Body of pancreas (tissue), 4 donors: ENCODE measurements at regions not wholly inside any gene's neighbourhood (a gene's known extent, or its start where the extent isn't known, plus 50 kb on each side); places are given as distances from the start of the nearest gene placed in this dataset.

Experiments used
- ATAC-seq: fragments of 150-250 bp; one replicate; pipeline ENCODE4 v1.9.1; 2016
- DNase-seq, 4 donors: peaks; one replicate each; pipeline ENCODE4 v3.0.0-alpha.2; 2019
- H3K27ac ChIP-seq, 4 donors: fragments of 200-600 bp; sonication (generic); 1 replicate in 3 of 4; 2 replicates in 1 of 4; pipeline versions ENCODE4 v1.5.1 to v1.6.1; 2016 to 2019; ENCODE audit warnings: mild to moderate bottlenecking in 1 of 4, mixed read lengths in 1 of 4, moderate library complexity in 1 of 4
- H3K27me3 ChIP-seq, 2 donors: fragments of 200-600 bp; sonication (generic); one replicate each; pipeline ENCODE4 v1.6.0; 2016; ENCODE audit warnings: mild to moderate bottlenecking in 1 of 2
- H3K36me3 ChIP-seq, 2 donors: fragments of 200-600 bp; sonication (generic); replicated peaks in 1 of 2; 2 replicates each; pipeline ENCODE4 v1.5.1; 2016; ENCODE audit warnings: low read depth in 2 of 2; ENCODE audit not compliant: insufficient read depth in 1 of 2
- H3K4me1 ChIP-seq: fragments of 200-600 bp; sonication (generic); one replicate; pipeline ENCODE4 v1.6.0; 2016
- H3K4me3 ChIP-seq, 2 donors: fragments of 200-600 bp; sonication (generic); 1 replicate in 1 of 2; 2 replicates in 1 of 2; pipeline ENCODE4 v1.5.1; 2016 to 2019
- H3K9me3 ChIP-seq, 3 donors: fragments of 200-600 bp; sonication (generic); 1 replicate in 2 of 3; 2 replicates in 1 of 3; pipeline ENCODE4 v1.5.1; 2016
- CTCF ChIP-seq, 7 experiments: fragments of 450-650 bp in 4 of 7; fragments of 200-600 bp in 3 of 7; sonication (generic) in 3 of 7; IDR thresholded peaks; one replicate each; pipeline ENCODE4 v1.5.1; 2016 to 2019; ENCODE audit warnings: antibody characterized with exemption in 7 of 7
- POLR2A ChIP-seq, 3 donors: fragments of 450-650 bp; IDR thresholded peaks; one replicate each; pipeline ENCODE4 v1.6.1; 2016; ENCODE audit warnings: antibody characterized with exemption in 3 of 3, mild to moderate bottlenecking in 2 of 3
- WGBS, 2 donors: methylation state at CpG; one replicate each; pipeline ENCODE4 v1.1.5; 2017; 5-methylcytosine and 5-hydroxymethylcytosine counted together
- intact Hi-C: fragments of 100-400 bp; cut with DNase I; formaldehyde crosslinking; loops from one replicate; pipeline ENCODE4 v1.15.1; 2023

- Histone ChIP-seq H3K27ac (no peak overlapping the region), H3K9me3 (no peaks in the 10 kb centered on the region), H3K27me3 (no peaks in the 10 kb centered on the region), H3K4me1 (no peaks in the 10 kb centered on the region), H3K4me3 (no peak overlapping the region), H3K36me3 (no peaks in the 10 kb centered on the region)
- DNase-seq (no peak), ATAC-seq (no peak)
- no peak for TF ChIP-seq CTCF (IDR thresholded peaks at IDR 0.05)
- intact Hi-C loops, result no loop called here
- 59 to 61% methylated on average over 2 of the region's 2 CpGs for WGBS, 2 donors
Observed at GRCh38 chr7:33820206-33820605, 85.1 kb upstream of the BMPER start.

GRCh38 chr7:33821970-33822369, 83.4 kb upstream of the BMPER start:
- intact Hi-C loops, result no loop called here
- Histone ChIP-seq H3K27me3 (no peaks in the 10 kb centered on the region), H3K36me3 (no peaks in the 10 kb centered on the region), H3K4me1 (no peaks in the 10 kb centered on the region), H3K4me3 (no peak overlapping the region), H3K9me3 (no peaks in the 10 kb centered on the region), H3K27ac (no peak overlapping the region)
- no peak for DNase-seq
- ATAC-seq, result no peak
- no peak for TF ChIP-seq POLR2A (IDR thresholded peaks at IDR 0.05)
- TF ChIP-seq CTCF (IDR thresholded peaks at IDR 0.05), result no peak
- WGBS, 2 donors, result 93 to 96% methylated on average over 2 of the region's 2 CpGs

- intact Hi-C loops, result no loop called here
- Histone ChIP-seq H3K4me3 (no peak overlapping the region), H3K4me1 (no peaks in the 10 kb centered on the region), H3K27me3 (no peaks in the 10 kb centered on the region), H3K9me3 (no peaks in the 10 kb centered on the region), H3K36me3 (no peaks in the 10 kb centered on the region), H3K27ac (no peak overlapping the region)
- no peak for ATAC-seq
- 85 to 90% methylated on average over 5 of the region's 5 CpGs for WGBS, 2 donors
- DNase-seq, result no peak
- no peak for TF ChIP-seq CTCF (IDR thresholded peaks at IDR 0.05)
- no peak for TF ChIP-seq POLR2A (IDR thresholded peaks at IDR 0.05)
Observed at GRCh38 chr7:33823913-33824312, 81.4 kb upstream of the BMPER start.

- H3K9me3 ChIP-seq, result no peaks in the 10 kb centered on the region
- H3K27me3 ChIP-seq, result no peaks in the 10 kb centered on the region
- ATAC-seq, result no peak
- H3K4me1 ChIP-seq, result no peaks in the 10 kb centered on the region
- H3K4me3 ChIP-seq, result no peak overlapping the region
- H3K36me3 ChIP-seq, result no peaks in the 10 kb centered on the region
- no peak for DNase-seq
- WGBS, 2 donors, result 38 to 44% methylated on average over 4 of the region's 4 CpGs
- TF ChIP-seq CTCF (IDR thresholded peaks at IDR 0.05), result no peak
- no peak for TF ChIP-seq POLR2A (IDR thresholded peaks at IDR 0.05)
- H3K27ac ChIP-seq, result no peak overlapping the region
- intact Hi-C loops, result no loop called here
Observed at GRCh38 chr7:33824911-33825459, 80.4 kb upstream of the BMPER start.

GRCh38 chr7:33825644-33826043, 79.7 kb upstream of the BMPER start:
- intact Hi-C loops, result no loop called here
- Histone ChIP-seq H3K4me1 (no peaks in the 10 kb centered on the region), H3K27me3 (no peaks in the 10 kb centered on the region), H3K36me3 (no peaks in the 10 kb centered on the region), H3K9me3 (no peaks in the 10 kb centered on the region), H3K27ac (no peak overlapping the region), H3K4me3 (no peak overlapping the region)
- 29 to 40% methylated on average over 1 of the region's 1 CpG for WGBS, 2 donors
- DNase-seq, result no peak
- no peak for ATAC-seq
- TF ChIP-seq POLR2A (IDR thresholded peaks at IDR 0.05) (no peak), CTCF (IDR thresholded peaks at IDR 0.05) (no peak)
